ENCODE measurements at regions not wholly inside any gene's neighbourhood (a gene's known extent, or its start where the extent isn't known, plus 50 kb on each side); places are given as distances from the start of the nearest gene placed in this dataset.
A peak's percentile ranks its signal among the peaks of the same experiment; 100 is the strongest.

DNA sequence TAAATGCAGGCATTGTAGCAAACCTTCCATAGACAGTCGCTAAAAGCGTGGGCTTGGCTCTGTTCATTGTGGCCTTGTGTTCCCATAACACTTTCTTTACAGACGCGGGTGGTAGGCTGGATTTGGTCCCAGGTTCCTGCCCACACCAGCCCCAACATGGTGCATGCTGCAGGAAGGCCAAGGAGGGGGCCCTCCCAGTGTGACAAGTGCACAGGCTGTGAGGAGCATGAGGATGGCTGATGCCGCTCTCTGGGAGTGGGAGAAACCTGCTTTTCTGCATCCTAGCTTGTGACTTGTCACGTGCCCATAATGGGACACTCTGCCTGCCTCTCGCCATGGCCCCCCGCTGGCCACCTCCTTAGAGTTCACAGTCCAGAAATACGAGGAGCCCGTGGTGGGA lies 161.8 kb upstream of the B3GAT1 start:
- no peak for TF ChIP-seq POLR2A (IDR thresholded peaks at IDR 0.05)
- TF ChIP-seq, protein P1, sequence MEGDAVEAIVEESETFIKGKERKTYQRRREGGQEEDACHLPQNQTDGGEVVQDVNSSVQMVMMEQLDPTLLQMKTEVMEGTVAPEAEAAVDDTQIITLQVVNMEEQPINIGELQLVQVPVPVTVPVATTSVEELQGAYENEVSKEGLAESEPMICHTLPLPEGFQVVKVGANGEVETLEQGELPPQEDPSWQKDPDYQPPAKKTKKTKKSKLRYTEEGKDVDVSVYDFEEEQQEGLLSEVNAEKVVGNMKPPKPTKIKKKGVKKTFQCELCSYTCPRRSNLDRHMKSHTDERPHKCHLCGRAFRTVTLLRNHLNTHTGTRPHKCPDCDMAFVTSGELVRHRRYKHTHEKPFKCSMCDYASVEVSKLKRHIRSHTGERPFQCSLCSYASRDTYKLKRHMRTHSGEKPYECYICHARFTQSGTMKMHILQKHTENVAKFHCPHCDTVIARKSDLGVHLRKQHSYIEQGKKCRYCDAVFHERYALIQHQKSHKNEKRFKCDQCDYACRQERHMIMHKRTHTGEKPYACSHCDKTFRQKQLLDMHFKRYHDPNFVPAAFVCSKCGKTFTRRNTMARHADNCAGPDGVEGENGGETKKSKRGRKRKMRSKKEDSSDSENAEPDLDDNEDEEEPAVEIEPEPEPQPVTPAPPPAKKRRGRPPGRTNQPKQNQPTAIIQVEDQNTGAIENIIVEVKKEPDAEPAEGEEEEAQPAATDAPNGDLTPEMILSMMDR (IDR thresholded peaks at IDR 0.05), result no peak
- DNase-seq, result no peak
- H3K4me3 ChIP-seq, result no peak overlapping the region
- H3K4me1 ChIP-seq, result no peaks in the 10 kb centered on the region
- no peak overlapping the region for H3K27ac ChIP-seq
- WGBS (ENCODE audit: insufficient coverage, low coverage, low lambda C conversion rate, missing lambda C conversion rate), result 80% methylated on average over 5 of the region's 10 CpGs
- no peaks in the 10 kb centered on the region for H3K9me3 ChIP-seq
- no peaks in the 10 kb centered on the region for H3K36me3 ChIP-seq
- H3K27me3 ChIP-seq, result no peaks in the 10 kb centered on the region
- intact Hi-C loops (cut with DNase I), result no loop called here
- ATAC-seq, result no peak

DNA sequence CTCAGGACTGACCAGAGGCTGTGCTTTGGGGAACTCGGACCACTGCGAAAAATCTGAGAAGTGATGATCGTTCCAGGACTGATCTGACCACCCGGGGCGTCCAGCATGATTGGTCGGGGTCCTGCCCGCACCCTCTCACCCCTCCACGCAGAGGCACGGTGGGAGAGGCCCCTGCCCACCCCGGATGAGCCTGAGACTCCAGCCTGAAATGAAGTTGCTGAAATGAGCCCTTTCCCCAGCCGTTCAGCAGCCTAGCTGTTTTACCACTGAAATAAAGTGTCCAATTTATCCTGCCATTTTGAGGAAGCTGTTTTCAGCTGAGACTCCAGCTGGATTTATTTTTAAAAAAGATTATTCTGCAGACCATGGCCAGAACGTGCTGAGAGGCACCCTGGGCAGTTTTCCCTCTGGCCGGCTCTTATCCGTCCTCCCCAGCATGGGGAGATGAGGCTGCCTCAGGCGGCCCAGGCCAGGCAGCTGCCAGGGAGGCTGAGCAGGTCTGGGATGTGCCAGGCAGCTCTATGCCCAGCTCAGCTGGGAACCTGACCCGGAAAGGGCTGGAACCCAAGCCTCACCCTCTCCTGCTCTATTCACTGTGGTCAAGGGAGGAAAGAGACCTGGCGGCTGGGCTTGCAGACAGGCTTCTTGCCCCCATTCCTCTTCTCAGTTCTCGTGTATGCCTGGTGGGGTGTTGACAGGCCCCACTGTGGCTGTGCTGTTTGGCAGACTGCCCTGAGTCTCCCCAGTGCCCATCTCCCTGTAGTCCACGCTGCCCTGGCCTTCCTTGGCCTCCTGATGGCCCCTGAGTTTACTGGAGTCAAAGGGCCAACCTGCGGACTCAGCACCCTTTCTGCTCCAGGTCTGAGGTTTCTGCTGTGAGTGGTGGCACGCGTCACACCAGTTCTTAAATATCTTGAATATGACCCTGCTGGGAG lies 161.0 kb upstream of the B3GAT1 start:
- ATAC-seq, result peak in 1 of 4 donors; percentile 18
- Histone ChIP-seq H3K27ac (no peak overlapping the region), H3K36me3 (no peaks in the 10 kb centered on the region), H3K4me3 (no peak overlapping the region), H3K4me1 (no peaks in the 10 kb centered on the region), H3K9me3 (no peaks in the 10 kb centered on the region), H3K27me3 (no peaks in the 10 kb centered on the region)
- intact Hi-C loops (cut with DNase I), result no loop called here
- no peak for TF ChIP-seq POLR2A (IDR thresholded peaks at IDR 0.05)
- WGBS (ENCODE audit: insufficient coverage, low coverage, low lambda C conversion rate, missing lambda C conversion rate), result 55% methylated on average over 10 of the region's 22 CpGs
- no peak for DNase-seq

DNA sequence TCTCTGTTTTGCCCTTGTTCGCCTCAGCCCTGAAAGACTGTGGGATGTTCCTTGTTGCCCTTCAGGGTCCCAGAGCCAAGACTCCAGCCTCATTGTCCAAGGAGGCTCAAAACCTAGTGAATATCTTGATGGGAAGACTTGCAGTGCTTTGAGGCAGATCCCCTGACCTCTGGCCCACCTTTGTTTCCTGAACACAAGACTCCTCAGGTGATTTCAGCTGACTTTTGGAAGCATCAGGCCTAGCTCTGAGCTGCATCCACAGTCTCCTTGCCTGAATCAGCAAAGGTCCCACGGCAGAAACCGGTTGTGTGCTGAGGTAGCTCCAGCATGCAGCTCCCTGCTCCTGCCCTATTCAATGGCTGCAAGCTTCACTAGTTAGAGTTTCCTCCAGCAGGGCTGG lies 159.3 kb upstream of the B3GAT1 start:
- no peak for TF ChIP-seq POLR2A (IDR thresholded peaks at IDR 0.05)
- TF ChIP-seq, protein P1 (IDR thresholded peaks at IDR 0.05), result no peak
- WGBS (ENCODE audit: insufficient coverage, low coverage, low lambda C conversion rate, missing lambda C conversion rate), result 75% methylated on average over 1 of the region's 3 CpGs
- Histone ChIP-seq H3K9me3 (no peaks in the 10 kb centered on the region), H3K4me3 (no peak overlapping the region), H3K36me3 (no peaks in the 10 kb centered on the region), H3K4me1 (no peaks in the 10 kb centered on the region), H3K27me3 (no peaks in the 10 kb centered on the region), H3K27ac (no peak overlapping the region)
- ATAC-seq, result no peak
- intact Hi-C loops (cut with DNase I), result no loop called here
- DNase-seq, result no peak

DNA sequence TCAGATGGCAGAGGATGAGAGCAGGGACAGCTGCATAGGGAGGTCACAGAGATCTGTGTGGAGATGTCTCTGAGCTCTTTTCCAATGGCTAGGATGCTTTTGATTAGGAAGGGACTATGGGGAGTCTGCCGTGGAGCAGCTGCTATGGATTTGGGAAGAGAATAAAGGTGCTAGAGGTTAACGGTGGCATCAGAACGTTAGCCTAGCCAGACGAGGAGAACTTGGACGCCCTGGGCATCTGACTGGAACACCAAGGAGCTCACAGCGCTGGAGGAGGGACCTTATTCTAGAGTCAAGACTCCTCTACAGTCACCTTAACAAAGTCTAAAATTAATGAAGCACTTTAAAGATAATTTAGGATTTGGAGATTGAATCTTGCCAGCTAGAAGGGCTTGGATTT lies 157.2 kb upstream of the B3GAT1 start:
- no peaks in the 10 kb centered on the region for H3K9me3 ChIP-seq
- H3K27ac ChIP-seq, result no peak overlapping the region
- 80% methylated on average over 5 of the region's 6 CpGs for WGBS (ENCODE audit: insufficient coverage, low coverage, low lambda C conversion rate, missing lambda C conversion rate)
- no peaks in the 10 kb centered on the region for H3K36me3 ChIP-seq
- no peaks in the 10 kb centered on the region for H3K4me1 ChIP-seq
- DNase-seq, result no peak
- no peak for ATAC-seq
- intact Hi-C loops (cut with DNase I), result no loop called here
- H3K27me3 ChIP-seq, result no peaks in the 10 kb centered on the region
- no peak overlapping the region for H3K4me3 ChIP-seq
- no peak for TF ChIP-seq POLR2A (IDR thresholded peaks at IDR 0.05)
- TF ChIP-seq, protein P1 (IDR thresholded peaks at IDR 0.05), result no peak

DNA sequence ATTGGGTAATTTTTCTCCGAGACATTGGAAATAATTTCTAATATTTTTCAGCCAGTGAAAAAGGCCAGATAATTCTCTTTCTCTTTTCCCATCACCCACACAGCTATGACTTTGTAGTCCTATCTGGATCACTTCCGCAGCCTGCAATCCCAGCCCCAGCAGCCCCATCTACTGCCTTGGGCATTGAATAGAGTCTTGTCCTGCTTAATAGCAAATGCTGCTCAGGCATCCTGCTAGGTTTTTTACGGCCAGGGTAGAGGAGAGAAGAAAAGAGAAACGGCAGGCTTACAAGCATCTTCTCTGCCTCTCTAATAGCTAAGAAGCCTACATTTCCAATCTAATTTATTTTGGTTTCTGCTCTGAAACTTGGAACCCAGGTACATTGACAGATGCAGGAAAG lies 154.3 kb upstream of the B3GAT1 start:
- DNase-seq, result peak in 1 of 3 donors; percentile 15
- no peaks in the 10 kb centered on the region for H3K36me3 ChIP-seq
- H3K27me3 ChIP-seq, result no peaks in the 10 kb centered on the region
- WGBS (ENCODE audit: insufficient coverage, low coverage, low lambda C conversion rate, missing lambda C conversion rate), result 56% methylated on average over 4 of the region's 4 CpGs
- no peaks in the 10 kb centered on the region for H3K9me3 ChIP-seq
- TF ChIP-seq, protein P1 (IDR thresholded peaks at IDR 0.05), result no peak
- no peak for TF ChIP-seq POLR2A (IDR thresholded peaks at IDR 0.05)
- H3K4me1 ChIP-seq, result no peaks in the 10 kb centered on the region
- H3K4me3 ChIP-seq, result no peak overlapping the region
- intact Hi-C loops (cut with DNase I), result no loop called here
- ATAC-seq, result no peak
- H3K27ac ChIP-seq, result no peak overlapping the region

Data from right lobe of liver (tissue), 6 donors.